Motor neuron (in vitro differentiated cells): ENCODE measurements at regions not wholly inside any gene's neighbourhood (a gene's known extent, or its start where the extent isn't known, plus 50 kb on each side); places are given as distances from the start of the nearest gene placed in this dataset.
"Not testable (repeated sequence)": the region's sequence is repeated elsewhere in the genome, so short reads cannot be mapped to it uniquely, and the experiment has no call there.

ENCODE experiments used
- ATAC-seq, 8 experiments: fragments of 200-7000 bp; cut with Tn5 transposase; replicated peaks in 6 of 8; 2 replicates each; pipeline ENCODE4 v1.8.0; 2021; ENCODE audit warnings: mild to moderate bottlenecking in 8 of 8, moderate library complexity in 8 of 8
- H3K27ac ChIP-seq, 2 donors: fragments of 250-450 bp; sonication (Bioruptor Pico); 2 replicates each; pipeline ENCODE4 v1.9.0; 2021; ENCODE audit warnings: antibody characterized with exemption in 2 of 2, mild to moderate bottlenecking in 2 of 2, moderate library complexity in 1 of 2
- H3K4me1 ChIP-seq, 2 donors: fragments of 250-450 bp; sonication (Bioruptor Pico); replicated peaks in 1 of 2; 2 replicates each; pipeline ENCODE4 v1.6.1; 2021; ENCODE audit warnings: antibody characterized with exemption in 2 of 2, mild to moderate bottlenecking in 2 of 2, moderate library complexity in 1 of 2
- H3K4me3 ChIP-seq, 5 donors: fragments of 250-450 bp; sonication (Bioruptor Pico); 2 replicates each; pipeline ENCODE4 v1.9.0; 2021; ENCODE audit warnings: antibody characterized with exemption in 5 of 5, mild to moderate bottlenecking in 5 of 5, moderate library complexity in 4 of 5
- WGBS, 10 experiments: fragments of 450-650 bp; shearing (Covaris generic); methylation state at CpG; one replicate each; pipeline ENCODE4 v1.0.0; 2022; 5-methylcytosine and 5-hydroxymethylcytosine counted together
- in situ Hi-C, 9 experiments: fragments of 400-800 bp; cut with MboI; loops; one replicate each; pipeline ENCODE4 v1.15.0; 2021; ENCODE audit warnings: low sequenced_read_pairs in 9 of 9, low pct_unique_long_range_greater_than_20kb in 2 of 9; ENCODE audit not compliant: unreplicated experiment in 9 of 9

GRCh38 chrX:4661771-4662170, 948.3 kb upstream of the PRKX start:
- no peak for ATAC-seq
- H3K4me1 ChIP-seq, result no peaks in the 10 kb centered on the region
- in situ Hi-C loops, result no loop called here
- H3K4me3 ChIP-seq, result no peak overlapping the region
- WGBS, 10 experiments, result 0 to 100% (median 17%) methylated on average over 2 to 5 of the region's 5 CpGs; no CpG with 5 or more reads in 3 of the 10 experiments
- H3K27ac ChIP-seq, result no peak overlapping the region

GRCh38 chrX:4656419-4656818, 943.0 kb upstream of the PRKX start:
- H3K4me3 ChIP-seq, result no peak overlapping the region
- no peak overlapping the region for H3K27ac ChIP-seq
- no peaks in the 10 kb centered on the region for H3K4me1 ChIP-seq
- 58 to 100% methylated on average over 2 to 4 of the region's 6 CpGs; no CpG with 5 or more reads in 8 of the 10 experiments for WGBS, 10 experiments
- ATAC-seq, result no peak
- in situ Hi-C loops, result no loop called here

GRCh38 chrX:4655743-4656142, 942.3 kb upstream of the PRKX start:
- Histone ChIP-seq H3K4me1 (no peaks in the 10 kb centered on the region), H3K4me3 (no peak overlapping the region), H3K27ac (no peak overlapping the region)
- 0 to 100% (median 40%) methylated on average over 1 to 4 of the region's 4 CpGs; no CpG with 5 or more reads in 1 of the 10 experiments for WGBS, 10 experiments
- no peak for ATAC-seq
- in situ Hi-C loops, result no loop called here

DNA sequence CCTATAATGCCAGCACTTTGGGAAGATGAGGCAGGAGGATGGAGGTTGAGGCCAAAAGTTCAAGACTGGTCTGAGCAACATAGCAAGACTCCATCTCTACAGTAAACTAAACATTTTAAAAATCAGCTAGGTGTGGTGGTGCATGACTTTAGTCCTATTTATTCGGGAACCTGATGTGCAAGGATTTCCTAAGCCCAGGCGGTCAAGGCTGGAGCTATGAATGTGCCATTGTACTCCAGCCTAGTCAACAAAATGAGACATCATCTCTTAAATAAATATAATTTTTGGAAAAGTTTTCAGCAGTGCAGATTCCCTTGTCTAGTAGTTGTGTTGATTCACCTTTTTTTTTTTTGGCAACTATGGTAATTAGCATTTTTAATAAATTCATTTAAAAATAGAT, 928.7 kb upstream of the PRKX start:
- no peak overlapping the region for H3K27ac ChIP-seq
- WGBS, 10 experiments, result 10 to 100% (median 100%) methylated on average over 1 to 2 of the region's 2 CpGs; no CpG with 5 or more reads in 5 of the 10 experiments
- H3K4me3 ChIP-seq, result no peak overlapping the region
- in situ Hi-C loops, result no loop called here
- no peaks in the 10 kb centered on the region for H3K4me1 ChIP-seq
- no peak for ATAC-seq

- in situ Hi-C loops, result no loop called here
- peaks cover 4 to 5% of the 10 kb centered on the region in 2 donors for H3K4me1 ChIP-seq
- 4 to 100% (median 92%) methylated on average over 1 to 4 of the region's 4 CpGs; no CpG with 5 or more reads in 5 of the 10 experiments for WGBS, 10 experiments
- no peak for ATAC-seq
- H3K4me3 ChIP-seq, result no peak overlapping the region
- H3K27ac ChIP-seq, result no peak overlapping the region
These were observed 924.6 kb upstream of the PRKX start for GRCh38 chrX:4638036-4638435.

DNA sequence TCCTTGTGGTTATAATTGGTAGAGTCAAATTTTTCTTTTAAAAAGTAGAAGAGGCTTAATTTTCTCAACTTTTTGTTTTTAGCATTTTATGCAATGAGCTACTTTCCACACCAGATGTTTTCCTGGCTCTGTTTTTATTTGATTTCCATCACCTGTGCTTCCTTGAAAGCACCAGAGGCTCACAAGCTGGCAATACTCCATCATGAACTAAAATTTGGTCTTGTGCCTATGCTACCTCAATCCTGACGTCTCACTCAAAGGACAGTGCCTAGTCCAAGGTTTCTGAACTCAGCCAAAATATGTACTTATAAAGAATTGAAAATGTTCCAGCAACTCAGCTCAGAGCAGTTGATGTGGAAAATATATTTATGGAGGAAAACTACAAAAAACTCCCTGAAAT, 914.0 kb upstream of the PRKX start:
- H3K4me1 ChIP-seq, result no peaks in the 10 kb centered on the region
- no peak overlapping the region for H3K27ac ChIP-seq
- in situ Hi-C loops, result no loop called here
- ATAC-seq, result no peak
- WGBS, 10 experiments, result 71 to 100% (median 88%) methylated on average over 1 of the region's 1 CpG; no CpG with 5 or more reads in 7 of the 10 experiments
- no peak overlapping the region for H3K4me3 ChIP-seq

- in situ Hi-C loops, result no loop called here
- ATAC-seq, result peak in 5 of 8 experiments; percentile 61 to 84 (median 83)
- Histone ChIP-seq H3K27ac (no peak overlapping the region), H3K4me1 (peaks cover under 1 to 1% of the 10 kb centered on the region in 2 donors), H3K4me3 (no peak overlapping the region)
- 0 to 44% (median 8%) methylated on average over 1 to 4 of the region's 5 CpGs; no CpG with 5 or more reads in 3 of the 10 experiments for WGBS, 10 experiments
These were observed 909.2 kb upstream of the PRKX start for GRCh38 chrX:4622486-4623167.

DNA sequence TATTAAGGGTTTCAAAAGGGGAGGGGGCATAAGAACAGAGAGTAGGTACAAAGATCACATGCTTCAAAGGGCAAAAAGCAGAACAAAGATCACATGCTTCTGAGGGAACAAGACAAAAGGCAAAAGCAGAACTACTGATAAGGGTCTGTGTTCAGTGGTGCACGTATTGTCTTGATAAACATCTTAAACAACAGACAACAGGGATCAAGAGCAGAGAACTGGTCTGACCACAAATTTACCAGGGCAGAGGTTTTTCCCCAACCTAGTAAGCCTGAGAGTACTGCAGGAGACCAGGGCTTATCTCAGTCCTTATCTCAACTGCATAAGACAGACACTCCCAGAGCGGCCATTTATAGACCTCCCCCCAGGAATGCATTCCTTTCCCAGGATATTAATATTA, 900.2 kb upstream of the PRKX start:
- H3K4me1 ChIP-seq, ATAC-seq, in situ Hi-C loops, H3K4me3 ChIP-seq, H3K27ac ChIP-seq: not testable (repeated sequence)
- WGBS, 10 experiments, result 94% methylated on average over 2 of the region's 2 CpGs; no CpG with 5 or more reads in 9 of the 10 experiments

- 12 to 100% (median 90%) methylated on average over 1 to 5 of the region's 6 CpGs; no CpG with 5 or more reads in 3 of the 10 experiments for WGBS, 10 experiments
- H3K4me1 ChIP-seq, result no peaks in the 10 kb centered on the region
- no peak for ATAC-seq
- no peak overlapping the region for H3K27ac ChIP-seq
- no peak overlapping the region for H3K4me3 ChIP-seq
- in situ Hi-C loops, result no loop called here
These were observed 875.4 kb upstream of the PRKX start for GRCh38 chrX:4588893-4589292.

GRCh38 chrX:4588466-4588865, 875.0 kb upstream of the PRKX start:
- no peak overlapping the region for H3K4me3 ChIP-seq
- H3K27ac ChIP-seq, result no peak overlapping the region
- in situ Hi-C loops, result no loop called here
- WGBS, 10 experiments, result 33 to 100% (median 93%) methylated on average over 1 to 5 of the region's 5 CpGs; no CpG with 5 or more reads in 6 of the 10 experiments
- no peak for ATAC-seq
- H3K4me1 ChIP-seq, result no peaks in the 10 kb centered on the region

- H3K27ac ChIP-seq, result no peak overlapping the region
- in situ Hi-C loops, result no loop called here
- WGBS, 10 experiments, result 5 to 100% (median 67%) methylated on average over 1 to 3 of the region's 3 CpGs; no CpG with 5 or more reads in 5 of the 10 experiments
- H3K4me1 ChIP-seq, result no peaks in the 10 kb centered on the region
- ATAC-seq, result no peak
- H3K4me3 ChIP-seq, result no peak overlapping the region
These were observed 874.6 kb upstream of the PRKX start for GRCh38 chrX:4588056-4588455.

GRCh38 chrX:4579999-4580398, 866.5 kb upstream of the PRKX start:
- Histone ChIP-seq H3K4me1 (no peaks in the 10 kb centered on the region), H3K27ac (no peak overlapping the region), H3K4me3 (no peak overlapping the region)
- ATAC-seq, result no peak
- 4 to 95% (median 76%) methylated on average over 3 to 5 of the region's 5 CpGs; no CpG with 5 or more reads in 2 of the 10 experiments for WGBS, 10 experiments
- in situ Hi-C loops, result no loop called here

- in situ Hi-C loops, result no loop called here
- Histone ChIP-seq H3K27ac (no peak overlapping the region), H3K4me3 (no peak overlapping the region), H3K4me1 (no peaks in the 10 kb centered on the region)
- no peak for ATAC-seq
- WGBS, 10 experiments, result 70 to 93% methylated on average over 2 to 4 of the region's 4 CpGs; no CpG with 5 or more reads in 8 of the 10 experiments
These were observed 866.0 kb upstream of the PRKX start for GRCh38 chrX:4579480-4579879.

DNA sequence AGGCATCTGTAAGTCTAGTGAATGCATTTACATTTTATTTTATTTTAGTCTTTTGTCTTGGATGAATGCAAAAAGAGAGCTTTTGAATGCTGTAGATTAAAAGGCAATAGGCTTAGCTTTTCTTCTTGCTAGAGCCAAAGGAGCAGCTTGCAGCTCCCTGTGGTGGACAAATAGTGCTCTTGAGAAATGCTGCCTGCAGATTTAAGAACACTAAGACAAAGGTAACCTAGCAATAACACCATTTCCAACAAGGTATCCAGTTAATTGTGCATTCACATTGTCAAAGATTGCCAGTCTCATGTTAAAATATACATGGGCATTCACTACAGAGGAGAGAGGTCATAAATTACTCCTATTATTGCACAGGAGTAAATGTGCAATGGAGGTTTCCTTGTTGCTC, 859.2 kb upstream of the PRKX start:
- peak in 1 of 8 experiments; percentile 48 for ATAC-seq
- no peaks in the 10 kb centered on the region for H3K4me1 ChIP-seq
- in situ Hi-C loops, result loop anchor here in 1 of 9 experiments (25.0 kb wide), 1 partner anchor 540 kb away; no protein-coding TSS in a partner anchor
- no peak overlapping the region for H3K4me3 ChIP-seq
- H3K27ac ChIP-seq, result no peak overlapping the region
